H9 (cell line): ENCODE measurements at regions not wholly inside any gene's neighbourhood (a gene's known extent, or its start where the extent isn't known, plus 50 kb on each side); places are given as distances from the start of the nearest gene placed in this dataset.

Source experiments
- DNase-seq: peaks from one replicate; pipeline ENCODE4 v3.0.0-alpha.2; 2017
- H2AFZ ChIP-seq: one replicate; pipeline ENCODE4 v1.6.1; 2013; ENCODE audit warnings: mild to moderate bottlenecking, low read length, control low read depth, moderate library complexity
- H2AK5ac ChIP-seq: 2 replicates; pipeline ENCODE4 v1.6.1; 2013; ENCODE audit warnings: low read length, control low read depth, mixed read lengths; ENCODE audit not compliant: insufficient read length
- H2BK120ac ChIP-seq: one replicate; pipeline ENCODE4 v1.6.1; 2013; ENCODE audit warnings: low read depth, mild to moderate bottlenecking, low read length, control low read depth, inconsistent platforms; ENCODE audit not compliant: poor library complexity, severe bottlenecking
- H2BK12ac ChIP-seq: 2 replicates; pipeline ENCODE4 v1.6.1; 2013; ENCODE audit warnings: low read length, control low read depth, mixed read lengths, low read depth; ENCODE audit not compliant: insufficient read length
- H2BK15ac ChIP-seq: 2 replicates; pipeline ENCODE4 v1.6.1; 2013; ENCODE audit warnings: low read depth, low read length, control low read depth
- H2BK20ac ChIP-seq: one replicate; pipeline ENCODE4 v1.6.1; 2013; ENCODE audit warnings: low read depth, mild to moderate bottlenecking, low read length, control low read depth, inconsistent platforms; ENCODE audit not compliant: poor library complexity, severe bottlenecking
- H2BK5ac ChIP-seq: 2 replicates; pipeline ENCODE4 v1.6.1; 2013; ENCODE audit warnings: low read length, control low read depth, mixed read lengths; ENCODE audit not compliant: insufficient read length
- H3K14ac ChIP-seq: 2 replicates; pipeline ENCODE4 v1.6.1; 2013; ENCODE audit warnings: low read length, control low read depth; ENCODE audit not compliant: insufficient read depth
- H3K18ac ChIP-seq: 2 replicates; pipeline ENCODE4 v1.6.1; 2013; ENCODE audit warnings: low read depth, mild to moderate bottlenecking, mixed read lengths, low read length, control low read depth; ENCODE audit not compliant: insufficient read length
- H3K23ac ChIP-seq: 2 replicates; pipeline ENCODE4 v1.6.1; 2013; ENCODE audit warnings: low read length, control low read depth, mixed read lengths, low read depth; ENCODE audit not compliant: insufficient read length
- H3K23me2 ChIP-seq: 2 replicates; pipeline ENCODE4 v1.6.1; 2013; ENCODE audit warnings: low read depth, mild to moderate bottlenecking, mixed read lengths, low read length, control low read depth; ENCODE audit not compliant: insufficient read length, poor library complexity, severe bottlenecking
- H3K27ac ChIP-seq: 2 replicates; pipeline ENCODE4 v1.5.1; 2013; ENCODE audit warnings: low read length, control low read depth, mixed read lengths, low read depth; ENCODE audit not compliant: insufficient read length
- H3K27me3 ChIP-seq: 2 replicates; pipeline ENCODE4 v1.6.1; 2013; ENCODE audit warnings: low read length, control low read depth, inconsistent platforms; ENCODE audit not compliant: insufficient read depth
- H3K4ac ChIP-seq: 2 replicates; pipeline ENCODE4 v1.6.1; 2013; ENCODE audit warnings: low read depth, mild to moderate bottlenecking, control low read depth, inconsistent platforms, low read length, moderate library complexity
- H3K4me1 ChIP-seq: 2 replicates; pipeline ENCODE4 v1.6.1; 2013; ENCODE audit warnings: low read length, control low read depth, inconsistent platforms; ENCODE audit not compliant: insufficient read depth
- H3K4me2 ChIP-seq: 2 replicates; pipeline ENCODE4 v1.6.1; 2013; ENCODE audit warnings: low read length, control low read depth, mixed read lengths; ENCODE audit not compliant: insufficient read length, insufficient read depth
- H3K56ac ChIP-seq: 2 replicates; pipeline ENCODE4 v1.6.1; 2013; ENCODE audit warnings: low read depth, mild to moderate bottlenecking, mixed read lengths, low read length, control low read depth; ENCODE audit not compliant: insufficient read length
- H3K79me1 ChIP-seq: 2 replicates; pipeline ENCODE4 v1.6.1; 2013; ENCODE audit warnings: low read depth, mild to moderate bottlenecking, moderate library complexity, low read length, control low read depth, inconsistent platforms; ENCODE audit not compliant: insufficient read depth, poor library complexity, severe bottlenecking
- H3K79me2 ChIP-seq: 2 replicates; pipeline ENCODE4 v1.6.1; 2013; ENCODE audit warnings: low read length, control low read depth, inconsistent platforms; ENCODE audit not compliant: insufficient read depth
- H3K9ac ChIP-seq: 2 replicates; pipeline ENCODE4 v1.6.1; 2013; ENCODE audit warnings: low read length, control low read depth, mixed read lengths; ENCODE audit not compliant: insufficient read length; ENCODE audit errors: extremely low read depth
- H3K9me3 ChIP-seq: one replicate; pipeline ENCODE4 v1.6.1; 2013; ENCODE audit warnings: low read depth, low read length, inconsistent platforms; ENCODE audit not compliant: control insufficient read depth
- H3T11ph ChIP-seq: one replicate; pipeline ENCODE4 v1.6.1; 2013; ENCODE audit warnings: mild to moderate bottlenecking, low read length, control low read depth, inconsistent platforms
- H4K20me1 ChIP-seq: one replicate; pipeline ENCODE4 v1.6.1; 2013; ENCODE audit not compliant: control insufficient read depth, insufficient read length, insufficient read depth
- H4K5ac ChIP-seq: 2 replicates; pipeline ENCODE4 v1.6.1; 2013; ENCODE audit warnings: low read depth, mild to moderate bottlenecking, mixed read lengths, low read length, control low read depth; ENCODE audit not compliant: insufficient read length
- H4K8ac ChIP-seq: replicated peaks from 2 replicates; pipeline ENCODE4 v1.6.1; 2013; ENCODE audit warnings: low read length, control low read depth, mixed read lengths, low read depth; ENCODE audit not compliant: insufficient read length
- H4K91ac ChIP-seq: 2 replicates; pipeline ENCODE4 v1.6.1; 2013; ENCODE audit warnings: low read depth, mild to moderate bottlenecking, moderate library complexity, mixed read lengths, low read length, control low read depth; ENCODE audit not compliant: insufficient read length
- H3K27ac Mint-ChIP-seq, 3 experiments: 2 replicates in 2 of 3; 3 replicates in 1 of 3; pipeline ENCODE4 v1.8.0; 2020 to 2021; ENCODE audit warnings: mixed read lengths in 3 of 3, mild to moderate bottlenecking in 1 of 3, moderate library complexity in 1 of 3
- H3K27me3 Mint-ChIP-seq: 2 replicates; pipeline ENCODE4 v1.8.0; 2021; ENCODE audit warnings: low read depth, mild to moderate bottlenecking, moderate library complexity, mixed read lengths
- H3K36me3 Mint-ChIP-seq, 3 experiments: 2 replicates in 2 of 3; 3 replicates in 1 of 3; pipeline ENCODE4 v1.8.0; 2020 to 2021; ENCODE audit warnings: low read depth in 3 of 3, mixed read lengths in 3 of 3; ENCODE audit not compliant: insufficient read depth in 1 of 3
- H3K4me1 Mint-ChIP-seq, 2 experiments: 2 replicates each; pipeline ENCODE4 v1.8.0; 2020; ENCODE audit warnings: mixed read lengths in 2 of 2
- H3K4me3 Mint-ChIP-seq, 2 experiments: 2 replicates in 1 of 2; 3 replicates in 1 of 2; pipeline ENCODE4 v1.8.0; 2020 to 2021; ENCODE audit warnings: mild to moderate bottlenecking in 2 of 2, mixed read lengths in 2 of 2, moderate library complexity in 1 of 2
- H3K9me3 Mint-ChIP-seq, 2 experiments: 2 replicates in 1 of 2; 3 replicates in 1 of 2; pipeline ENCODE4 v1.8.0; 2020; ENCODE audit warnings: mild to moderate bottlenecking in 2 of 2, mixed read lengths in 2 of 2, moderate library complexity in 1 of 2
- WGBS: extraction: QIAGEN DNeasy Blood & Tissue Kit; methylation state at CpG from one replicate; pipeline ENCODE4 v1.1.7; 2013; ENCODE audit warnings: missing lambda C conversion rate, low lambda C conversion rate, mixed read lengths; ENCODE audit not compliant: insufficient read length; ENCODE audit errors: extremely low coverage; 5-methylcytosine and 5-hydroxymethylcytosine counted together
- TF ChIP-seq, protein P1 (sequence below): fragments of 200-600 bp; sonication (generic); conservative IDR thresholded peaks from 3 replicates; pipeline ENCODE4 v1.8.0; 2021; ENCODE audit warnings: antibody characterized with exemption, mild to moderate bottlenecking

- H3K14ac ChIP-seq, result no peak overlapping the region
- H2AK5ac ChIP-seq, result no peak overlapping the region
- DNase-seq, result no peak
- Mint-ChIP-seq H3K27ac (peak overlapping the region in 1 of 3 experiments; percentile 74; a peak in 1 of 7 replicates), H3K4me3 (no peak overlapping the region), H3K36me3 (no peaks in the 10 kb centered on the region), H3K9me3 (no peaks in the 10 kb centered on the region), H3K27me3 (no peaks in the 10 kb centered on the region), H3K4me1 (peaks cover 18 to 19% of the 10 kb centered on the region in 2 experiments)
- H2BK15ac ChIP-seq, result no peak overlapping the region
- no peak overlapping the region for H4K5ac ChIP-seq
- no peaks in the 10 kb centered on the region for H3K27me3 ChIP-seq
- no peak overlapping the region for H4K91ac ChIP-seq
- H3K23ac ChIP-seq, result no peak overlapping the region
- no peak overlapping the region for H3K27ac ChIP-seq
- H2BK120ac ChIP-seq, result no peak overlapping the region
- no peaks in the 10 kb centered on the region for H3K79me2 ChIP-seq
- H2BK20ac ChIP-seq, result no peak overlapping the region
- no peak overlapping the region for H3K18ac ChIP-seq
- no peak overlapping the region for H3T11ph ChIP-seq
- H2BK12ac ChIP-seq, result no peak overlapping the region
- TF ChIP-seq, protein P1, sequence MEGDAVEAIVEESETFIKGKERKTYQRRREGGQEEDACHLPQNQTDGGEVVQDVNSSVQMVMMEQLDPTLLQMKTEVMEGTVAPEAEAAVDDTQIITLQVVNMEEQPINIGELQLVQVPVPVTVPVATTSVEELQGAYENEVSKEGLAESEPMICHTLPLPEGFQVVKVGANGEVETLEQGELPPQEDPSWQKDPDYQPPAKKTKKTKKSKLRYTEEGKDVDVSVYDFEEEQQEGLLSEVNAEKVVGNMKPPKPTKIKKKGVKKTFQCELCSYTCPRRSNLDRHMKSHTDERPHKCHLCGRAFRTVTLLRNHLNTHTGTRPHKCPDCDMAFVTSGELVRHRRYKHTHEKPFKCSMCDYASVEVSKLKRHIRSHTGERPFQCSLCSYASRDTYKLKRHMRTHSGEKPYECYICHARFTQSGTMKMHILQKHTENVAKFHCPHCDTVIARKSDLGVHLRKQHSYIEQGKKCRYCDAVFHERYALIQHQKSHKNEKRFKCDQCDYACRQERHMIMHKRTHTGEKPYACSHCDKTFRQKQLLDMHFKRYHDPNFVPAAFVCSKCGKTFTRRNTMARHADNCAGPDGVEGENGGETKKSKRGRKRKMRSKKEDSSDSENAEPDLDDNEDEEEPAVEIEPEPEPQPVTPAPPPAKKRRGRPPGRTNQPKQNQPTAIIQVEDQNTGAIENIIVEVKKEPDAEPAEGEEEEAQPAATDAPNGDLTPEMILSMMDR, result no peak
- no peaks in the 10 kb centered on the region for H3K23me2 ChIP-seq
- no peak overlapping the region for H3K56ac ChIP-seq
- no CpG with 5 or more reads among the region's 2 CpGs for WGBS
- no peaks in the 10 kb centered on the region for H3K79me1 ChIP-seq
- H3K4me2 ChIP-seq, result no peak overlapping the region
- H4K8ac ChIP-seq, result no peak overlapping the region
- no peak overlapping the region for H2BK5ac ChIP-seq
- no peaks in the 10 kb centered on the region for H3K4me1 ChIP-seq
- no peaks in the 10 kb centered on the region for H3K9me3 ChIP-seq
- H3K4ac ChIP-seq, result no peak overlapping the region
- no peak overlapping the region for H3K9ac ChIP-seq
- H4K20me1 ChIP-seq, result no peaks in the 10 kb centered on the region
- H2AFZ ChIP-seq, result no peak overlapping the region
These were observed 205.2 kb downstream of the MREG start for GRCh38 chr2:215808194-215808593.
